HT-29 (cell line): ENCODE measurements at regions not wholly inside any gene's neighbourhood (a gene's known extent, or its start where the extent isn't known, plus 50 kb on each side); places are given as distances from the start of the nearest gene placed in this dataset.

Experiments used
- DNase-seq: peaks from one replicate; pipeline ENCODE4 v3.0.0-alpha.2; 2015; ENCODE audit warnings: low spot score

GRCh38 chr18:61729322-61729721 lies 163.5 kb downstream of the RNF152 start:
- DNase-seq: no peak

GRCh38 chr18:61727241-61728193 lies 165.3 kb downstream of the RNF152 start:
- no peak for DNase-seq

- DNase-seq: no peak
Measured at GRCh38 chr18:61724532-61724931, 168.3 kb downstream of the RNF152 start.

- DNase-seq: no peak
Measured at GRCh38 chr18:61722247-61722646, 170.6 kb downstream of the RNF152 start.

GRCh38 chr18:61720496-61720895 lies 172.3 kb downstream of the RNF152 start:
- no peak for DNase-seq

- no peak for DNase-seq
Measured at GRCh38 chr18:61719671-61720070, 173.1 kb downstream of the RNF152 start.

GRCh38 chr18:61718944-61719343 lies 173.9 kb downstream of the RNF152 start:
- DNase-seq: no peak

GRCh38 chr18:61714421-61714820 lies 178.4 kb downstream of the RNF152 start:
- no peak for DNase-seq

GRCh38 chr18:61713502-61713901 lies 179.3 kb downstream of the RNF152 start:
- DNase-seq: no peak

- DNase-seq: no peak
Measured at GRCh38 chr18:61710082-61710620, 182.7 kb downstream of the RNF152 start.

- DNase-seq: no peak
Measured at GRCh38 chr18:61706276-61706915, 186.4 kb downstream of the RNF152 start.

GRCh38 chr18:61703508-61703907 lies 189.3 kb downstream of the RNF152 start:
- DNase-seq: no peak

- no peak for DNase-seq
Measured at GRCh38 chr18:61702007-61702406, 190.8 kb downstream of the RNF152 start.

GRCh38 chr18:61699397-61700110 lies 193.3 kb downstream of the RNF152 start:
- no peak for DNase-seq

GRCh38 chr18:61697306-61697909 lies 195.4 kb downstream of the RNF152 start:
- no peak for DNase-seq

- no peak for DNase-seq
Measured at GRCh38 chr18:61694236-61694635, 198.6 kb downstream of the RNF152 start.

- DNase-seq: no peak
Measured at GRCh38 chr18:61690418-61691138, 202.2 kb downstream of the RNF152 start.

- no peak for DNase-seq
Measured at GRCh38 chr18:61687317-61687716, 205.5 kb downstream of the RNF152 start.

GRCh38 chr18:61683856-61684255 lies 209.0 kb downstream of the RNF152 start:
- no peak for DNase-seq

- DNase-seq: no peak
Measured at GRCh38 chr18:61681065-61681464, 211.7 kb downstream of the RNF152 start.

- DNase-seq: no peak
Measured at GRCh38 chr18:61679836-61680235, 213.0 kb downstream of the RNF152 start.
